Mesenchymal stem cell (in vitro differentiated cells and primary cell): ENCODE measurements at regions not wholly inside any gene's neighbourhood (a gene's known extent, or its start where the extent isn't known, plus 50 kb on each side); places are given as distances from the start of the nearest gene placed in this dataset.

Source experiments
- DNase-seq: peaks from one replicate; pipeline ENCODE4 v3.0.0-alpha.2; 2013
- H2AFZ ChIP-seq: one replicate; pipeline ENCODE4 v1.6.1; 2013; ENCODE audit warnings: low read depth, mild to moderate bottlenecking, control low read depth, inconsistent platforms, low read length, moderate library complexity
- H2AK5ac ChIP-seq: 2 replicates; pipeline ENCODE4 v1.6.1; 2013; ENCODE audit warnings: low read length, moderate library complexity, mild to moderate bottlenecking, inconsistent platforms; ENCODE audit not compliant: severe bottlenecking
- H2BK120ac ChIP-seq: one replicate; pipeline ENCODE4 v1.6.1; 2013; ENCODE audit warnings: low read depth, mild to moderate bottlenecking, inconsistent platforms, low read length, moderate library complexity
- H2BK12ac ChIP-seq, 2 experiments: one replicate each; pipeline ENCODE4 v1.6.1; 2013; ENCODE audit warnings: inconsistent platforms in 2 of 2, low read length in 2 of 2, mild to moderate bottlenecking in 2 of 2, moderate library complexity in 2 of 2, control low read depth in 1 of 2
- H2BK15ac ChIP-seq: one replicate; pipeline ENCODE4 v1.6.1; 2013; ENCODE audit warnings: mild to moderate bottlenecking, low read depth, inconsistent platforms; ENCODE audit not compliant: poor library complexity, severe bottlenecking
- H2BK5ac ChIP-seq: 2 replicates; pipeline ENCODE4 v1.6.1; 2013; ENCODE audit warnings: low read depth, mild to moderate bottlenecking, low read length, control low read depth, inconsistent platforms; ENCODE audit not compliant: poor library complexity, severe bottlenecking
- H3K14ac ChIP-seq, 2 experiments: one replicate each; pipeline ENCODE4 v1.6.1; 2013; ENCODE audit warnings: inconsistent platforms in 2 of 2, low read length in 2 of 2, control low read depth in 1 of 2, mild to moderate bottlenecking in 1 of 2, moderate library complexity in 1 of 2
- H3K18ac ChIP-seq, 2 experiments: one replicate each; pipeline ENCODE4 v1.6.1; 2013; ENCODE audit warnings: inconsistent platforms in 2 of 2, low read length in 2 of 2, control low read depth in 1 of 2, low read depth in 1 of 2, mild to moderate bottlenecking in 1 of 2
- H3K23ac ChIP-seq, 2 experiments: one replicate each; pipeline ENCODE4 v1.6.1; 2013; ENCODE audit warnings: inconsistent platforms in 2 of 2, low read length in 2 of 2, mild to moderate bottlenecking in 2 of 2, moderate library complexity in 2 of 2, control low read depth in 1 of 2
- H3K27ac ChIP-seq: 2 replicates; pipeline ENCODE4 v1.5.1; 2013; ENCODE audit warnings: mild to moderate bottlenecking, moderate library complexity, low read length, control low read depth, inconsistent platforms; ENCODE audit not compliant: poor library complexity, severe bottlenecking
- H3K27me3 ChIP-seq, 2 experiments: 2 replicates each; pipeline versions ENCODE4 v1.6.1 to v1.7.0; 2013; ENCODE audit warnings: low read length in 2 of 2, mild to moderate bottlenecking in 2 of 2, moderate library complexity in 2 of 2, control low read depth in 1 of 2, inconsistent platforms in 1 of 2; ENCODE audit not compliant: control insufficient read depth in 1 of 2, insufficient read depth in 1 of 2
- H3K36me3 ChIP-seq, 2 experiments: 2 replicates each; pipeline versions ENCODE4 v1.6.1 to v1.7.0; 2013; ENCODE audit warnings: low read length in 2 of 2, control low read depth in 1 of 2, inconsistent platforms in 1 of 2, low read depth in 1 of 2, mild to moderate bottlenecking in 1 of 2; ENCODE audit not compliant: insufficient read depth in 2 of 2, control insufficient read depth in 1 of 2
- H3K4ac ChIP-seq, 2 experiments: one replicate each; pipeline ENCODE4 v1.6.1; 2013; ENCODE audit warnings: inconsistent platforms in 2 of 2, low read length in 2 of 2, mild to moderate bottlenecking in 2 of 2, moderate library complexity in 2 of 2, control low read depth in 1 of 2, low read depth in 1 of 2
- H3K4me1 ChIP-seq: 2 replicates; pipeline ENCODE4 v1.6.1; 2013; ENCODE audit warnings: low read depth, low read length, control low read depth; ENCODE audit not compliant: control insufficient read depth, insufficient read depth
- H3K4me2 ChIP-seq: 2 replicates; pipeline ENCODE4 v1.6.1; 2013; ENCODE audit warnings: low read length, mild to moderate bottlenecking, inconsistent platforms; ENCODE audit not compliant: poor library complexity, severe bottlenecking
- H3K4me3 ChIP-seq, 2 experiments: 2 replicates each; pipeline versions ENCODE4 v1.5.1 to v1.7.0; 2013; ENCODE audit warnings: low read length in 2 of 2, mild to moderate bottlenecking in 2 of 2, control low read depth in 1 of 2, low read depth in 1 of 2; ENCODE audit not compliant: insufficient read depth in 1 of 2
- H3K79me1 ChIP-seq: replicated peaks from 2 replicates; pipeline ENCODE4 v1.6.1; 2013; ENCODE audit warnings: mild to moderate bottlenecking, control low read depth, low read length, inconsistent platforms; ENCODE audit not compliant: poor library complexity, severe bottlenecking
- H3K9ac ChIP-seq: 2 replicates; pipeline ENCODE4 v1.7.0; 2013; ENCODE audit warnings: mild to moderate bottlenecking, low read length, moderate library complexity
- H3K9me3 ChIP-seq: 2 replicates; pipeline ENCODE4 v1.7.0; 2013; ENCODE audit warnings: mild to moderate bottlenecking, low read length; ENCODE audit not compliant: control insufficient read depth
- H4K8ac ChIP-seq: one replicate; pipeline ENCODE4 v1.6.1; 2013; ENCODE audit warnings: inconsistent platforms, mild to moderate bottlenecking, low read length, moderate library complexity
- H4K91ac ChIP-seq: one replicate; pipeline ENCODE4 v1.6.1; 2013; ENCODE audit warnings: mild to moderate bottlenecking, low read length, inconsistent platforms
- WGBS: methylation state at CpG from one replicate; pipeline ENCODE4 v1.1.7; 2013; ENCODE audit warnings: mixed read lengths; 5-methylcytosine and 5-hydroxymethylcytosine counted together

GRCh38 chr9:121560921-121561320, 61.3 kb upstream of the GGTA1 start:
- no peak overlapping the region for H3K27ac ChIP-seq
- H3K4ac ChIP-seq: no peak overlapping the region
- 89% methylated on average over 11 of the region's 11 CpGs for WGBS
- no peak overlapping the region for H3K18ac ChIP-seq
- no peak overlapping the region for H3K4me2 ChIP-seq
- H3K4me1 ChIP-seq: peaks cover 23% of the 10 kb centered on the region
- H3K9me3 ChIP-seq: no peaks in the 10 kb centered on the region
- H2BK12ac ChIP-seq: peak overlapping the region in 1 of 2 experiments; percentile 38
- H2BK5ac ChIP-seq: no peak overlapping the region
- peak overlapping the region; percentile 46 for H4K8ac ChIP-seq
- no peaks in the 10 kb centered on the region for H3K36me3 ChIP-seq
- DNase-seq: no peak
- no peak overlapping the region for H4K91ac ChIP-seq
- H3K9ac ChIP-seq: no peak overlapping the region
- peak overlapping the region; percentile 44 for H2BK15ac ChIP-seq
- H3K27me3 ChIP-seq: peaks cover 0 to 17% of the 10 kb centered on the region in 2 experiments
- H3K4me3 ChIP-seq: no peak overlapping the region
- H2BK120ac ChIP-seq: no peak overlapping the region
- no peak overlapping the region for H3K23ac ChIP-seq
- no peak overlapping the region for H2AK5ac ChIP-seq
- no peaks in the 10 kb centered on the region for H3K79me1 ChIP-seq
- H2AFZ ChIP-seq: no peak overlapping the region
- no peak overlapping the region for H3K14ac ChIP-seq

GRCh38 chr9:121561385-121562222, 62.0 kb upstream of the GGTA1 start:
- peaks cover 0 to 17% of the 10 kb centered on the region in 2 experiments for H3K27me3 ChIP-seq
- WGBS: 80% methylated on average over 7 of the region's 7 CpGs

GRCh38 chr9:121562301-121562700, 62.7 kb upstream of the GGTA1 start:
- 76% methylated on average over 6 of the region's 6 CpGs for WGBS

More at GRCh38 chr9:121561385-121562222, 62.0 kb upstream of the GGTA1 start:
- Histone ChIP-seq H2BK15ac (no peak overlapping the region), H3K27ac (no peak overlapping the region), H3K14ac (peak overlapping the region in 1 of 2 experiments; percentile 67), H3K23ac (peak overlapping the region in 1 of 2 experiments; percentile 47), H3K4me2 (no peak overlapping the region), H4K91ac (no peak overlapping the region), H2BK120ac (no peak overlapping the region), H3K18ac (peak overlapping the region in 1 of 2 experiments; percentile 16), H3K36me3 (no peaks in the 10 kb centered on the region), H3K9me3 (no peaks in the 10 kb centered on the region), H3K4me3 (no peak overlapping the region), H3K4me1 (peaks cover 25% of the 10 kb centered on the region), H3K79me1 (no peaks in the 10 kb centered on the region), H4K8ac (no peak overlapping the region), H3K4ac (no peak overlapping the region), H2AFZ (no peak overlapping the region), H2BK12ac (peak overlapping the region; percentile 45 to 84), H3K9ac (no peak overlapping the region), H2AK5ac (no peak overlapping the region), H2BK5ac (no peak overlapping the region)
- peak; percentile 42 for DNase-seq

GRCh38 chr9:121563425-121563824, 63.8 kb upstream of the GGTA1 start:
- Histone ChIP-seq H3K18ac (no peak overlapping the region), H3K4me2 (no peak overlapping the region), H3K27ac (no peak overlapping the region), H3K79me1 (no peaks in the 10 kb centered on the region), H2BK120ac (no peak overlapping the region), H2AK5ac (no peak overlapping the region), H3K36me3 (no peaks in the 10 kb centered on the region), H2AFZ (no peak overlapping the region), H3K9me3 (no peaks in the 10 kb centered on the region), H3K9ac (no peak overlapping the region), H2BK5ac (no peak overlapping the region), H3K4me1 (peaks cover 25% of the 10 kb centered on the region), H3K27me3 (peaks cover 0 to 17% of the 10 kb centered on the region in 2 experiments), H3K4ac (no peak overlapping the region), H4K8ac (no peak overlapping the region), H3K23ac (no peak overlapping the region), H2BK15ac (no peak overlapping the region), H3K14ac (no peak overlapping the region), H4K91ac (no peak overlapping the region), H3K4me3 (no peak overlapping the region), H2BK12ac (no peak overlapping the region)
- WGBS: 99% methylated on average over 8 of the region's 8 CpGs
- DNase-seq: no peak

More at GRCh38 chr9:121562301-121562700, 62.7 kb upstream of the GGTA1 start:
- H3K4ac ChIP-seq: no peak overlapping the region
- H2BK12ac ChIP-seq: peak overlapping the region; percentile 28 to 84
- H2AK5ac ChIP-seq: no peak overlapping the region
- H2BK15ac ChIP-seq: no peak overlapping the region
- no peak overlapping the region for H3K4me3 ChIP-seq
- H3K4me1 ChIP-seq: peaks cover 25% of the 10 kb centered on the region
- H2BK5ac ChIP-seq: no peak overlapping the region
- peak; percentile 45 for DNase-seq
- peaks cover 0 to 17% of the 10 kb centered on the region in 2 experiments for H3K27me3 ChIP-seq
- H3K36me3 ChIP-seq: no peaks in the 10 kb centered on the region
- H4K8ac ChIP-seq: no peak overlapping the region
- H3K4me2 ChIP-seq: no peak overlapping the region
- no peak overlapping the region for H4K91ac ChIP-seq
- peak overlapping the region in 1 of 2 experiments; percentile 67 for H3K14ac ChIP-seq
- H3K23ac ChIP-seq: no peak overlapping the region
- H3K9me3 ChIP-seq: no peaks in the 10 kb centered on the region
- H2AFZ ChIP-seq: no peak overlapping the region
- H3K27ac ChIP-seq: no peak overlapping the region
- peak overlapping the region in 1 of 2 experiments; percentile 16 for H3K18ac ChIP-seq
- H2BK120ac ChIP-seq: no peak overlapping the region
- no peak overlapping the region for H3K9ac ChIP-seq
- H3K79me1 ChIP-seq: no peaks in the 10 kb centered on the region
